ENCODE measurements at regions not wholly inside any gene's neighbourhood (a gene's known extent, or its start where the extent isn't known, plus 50 kb on each side); places are given as distances from the start of the nearest gene placed in this dataset.

DNA sequence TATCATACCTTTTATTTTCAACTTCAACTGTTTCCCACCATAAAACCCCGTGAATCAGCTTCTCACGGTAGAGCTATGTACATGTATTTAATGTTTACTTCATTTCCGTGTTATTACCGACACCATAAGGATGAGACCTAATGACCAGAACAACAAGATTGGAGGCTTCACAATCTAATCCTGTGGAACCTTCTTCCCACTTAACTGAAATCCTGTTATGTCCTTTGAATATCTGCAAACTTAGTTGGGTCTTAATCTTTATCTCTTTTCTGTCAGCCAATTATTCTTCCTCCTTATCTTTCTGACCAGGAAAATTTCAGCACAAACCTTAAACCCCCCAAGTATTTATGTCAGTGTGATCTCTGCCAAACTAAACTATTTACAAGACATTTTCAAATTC, 214.4 kb downstream of the TMX3 start:
- ATAC-seq (ENCODE audit: low read depth): no peak
- no peak overlapping the region for H3K4me3 ChIP-seq (ENCODE audit: severe bottlenecking)
- H3K4me1 ChIP-seq (ENCODE audit: insufficient read depth, poor library complexity, severe bottlenecking): no peaks in the 10 kb centered on the region
- TF ChIP-seq, protein P1, sequence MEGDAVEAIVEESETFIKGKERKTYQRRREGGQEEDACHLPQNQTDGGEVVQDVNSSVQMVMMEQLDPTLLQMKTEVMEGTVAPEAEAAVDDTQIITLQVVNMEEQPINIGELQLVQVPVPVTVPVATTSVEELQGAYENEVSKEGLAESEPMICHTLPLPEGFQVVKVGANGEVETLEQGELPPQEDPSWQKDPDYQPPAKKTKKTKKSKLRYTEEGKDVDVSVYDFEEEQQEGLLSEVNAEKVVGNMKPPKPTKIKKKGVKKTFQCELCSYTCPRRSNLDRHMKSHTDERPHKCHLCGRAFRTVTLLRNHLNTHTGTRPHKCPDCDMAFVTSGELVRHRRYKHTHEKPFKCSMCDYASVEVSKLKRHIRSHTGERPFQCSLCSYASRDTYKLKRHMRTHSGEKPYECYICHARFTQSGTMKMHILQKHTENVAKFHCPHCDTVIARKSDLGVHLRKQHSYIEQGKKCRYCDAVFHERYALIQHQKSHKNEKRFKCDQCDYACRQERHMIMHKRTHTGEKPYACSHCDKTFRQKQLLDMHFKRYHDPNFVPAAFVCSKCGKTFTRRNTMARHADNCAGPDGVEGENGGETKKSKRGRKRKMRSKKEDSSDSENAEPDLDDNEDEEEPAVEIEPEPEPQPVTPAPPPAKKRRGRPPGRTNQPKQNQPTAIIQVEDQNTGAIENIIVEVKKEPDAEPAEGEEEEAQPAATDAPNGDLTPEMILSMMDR (IDR thresholded peaks at IDR 0.05; ENCODE audit: poor library complexity, severe bottlenecking): no peak
- H3K9me3 ChIP-seq (ENCODE audit: severe bottlenecking): no peaks in the 10 kb centered on the region
- no peak overlapping the region for H3K27ac ChIP-seq (ENCODE audit: poor library complexity, severe bottlenecking)
- DNase-seq (ENCODE audit: low spot score): no peak
- no peaks in the 10 kb centered on the region for H3K36me3 ChIP-seq (ENCODE audit: low read depth)
- no peaks in the 10 kb centered on the region for H3K27me3 ChIP-seq (ENCODE audit: insufficient read depth, poor library complexity, severe bottlenecking)

DNA sequence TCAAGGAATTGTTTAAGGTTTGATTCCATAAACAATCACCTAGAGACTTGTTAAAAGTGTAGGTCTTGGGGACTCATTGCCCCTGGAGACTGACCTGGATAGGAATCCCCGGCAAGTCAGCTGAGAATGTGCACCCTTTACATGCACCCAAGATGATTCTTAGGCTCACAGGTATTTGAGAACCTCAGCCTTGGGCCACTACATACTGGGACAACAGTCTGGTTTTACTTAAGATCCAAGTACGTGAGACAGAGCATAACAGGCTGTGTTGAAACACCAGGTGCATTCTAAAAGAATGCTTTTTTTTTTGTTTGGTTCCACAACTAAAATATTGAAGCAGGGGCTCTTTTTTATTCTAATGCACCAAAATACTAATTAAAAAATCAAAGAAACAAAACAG, 215.8 kb downstream of the TMX3 start:
- no peak overlapping the region for H3K27ac ChIP-seq (ENCODE audit: poor library complexity, severe bottlenecking)
- no peaks in the 10 kb centered on the region for H3K9me3 ChIP-seq (ENCODE audit: severe bottlenecking)
- no peaks in the 10 kb centered on the region for H3K36me3 ChIP-seq (ENCODE audit: low read depth)
- DNase-seq (ENCODE audit: low spot score) (no peak), ATAC-seq (ENCODE audit: low read depth) (no peak)
- no peaks in the 10 kb centered on the region for H3K27me3 ChIP-seq (ENCODE audit: insufficient read depth, poor library complexity, severe bottlenecking)
- TF ChIP-seq, protein P1 (IDR thresholded peaks at IDR 0.05; ENCODE audit: poor library complexity, severe bottlenecking): no peak
- no peaks in the 10 kb centered on the region for H3K4me1 ChIP-seq (ENCODE audit: insufficient read depth, poor library complexity, severe bottlenecking)
- H3K4me3 ChIP-seq (ENCODE audit: severe bottlenecking): no peak overlapping the region

DNA sequence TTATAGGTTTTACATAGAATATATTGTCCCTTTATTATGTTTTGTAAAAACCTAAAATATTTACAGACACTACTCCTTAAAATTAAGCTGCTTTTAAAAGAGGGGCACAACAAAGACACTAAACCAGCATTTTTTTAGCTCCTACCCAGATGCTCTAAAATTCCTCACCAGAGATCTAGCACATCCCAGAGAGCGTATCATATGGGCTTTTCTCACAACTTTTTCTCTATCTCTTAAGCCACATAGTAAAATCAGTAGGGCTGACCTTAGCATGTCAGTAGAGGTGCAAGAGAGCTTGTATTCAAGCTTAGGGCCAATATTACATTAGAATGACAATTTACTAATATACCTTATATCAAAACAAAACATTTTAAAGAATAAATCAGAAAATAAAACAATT, 216.3 kb downstream of the TMX3 start:
- no peak overlapping the region for H3K4me3 ChIP-seq (ENCODE audit: severe bottlenecking)
- H3K4me1 ChIP-seq (ENCODE audit: insufficient read depth, poor library complexity, severe bottlenecking): no peaks in the 10 kb centered on the region
- no peaks in the 10 kb centered on the region for H3K36me3 ChIP-seq (ENCODE audit: low read depth)
- ATAC-seq (ENCODE audit: low read depth): no peak
- TF ChIP-seq, protein P1 (IDR thresholded peaks at IDR 0.05; ENCODE audit: poor library complexity, severe bottlenecking): no peak
- DNase-seq (ENCODE audit: low spot score): no peak
- H3K9me3 ChIP-seq (ENCODE audit: severe bottlenecking): no peaks in the 10 kb centered on the region
- H3K27ac ChIP-seq (ENCODE audit: poor library complexity, severe bottlenecking): no peak overlapping the region
- no peaks in the 10 kb centered on the region for H3K27me3 ChIP-seq (ENCODE audit: insufficient read depth, poor library complexity, severe bottlenecking)

DNA sequence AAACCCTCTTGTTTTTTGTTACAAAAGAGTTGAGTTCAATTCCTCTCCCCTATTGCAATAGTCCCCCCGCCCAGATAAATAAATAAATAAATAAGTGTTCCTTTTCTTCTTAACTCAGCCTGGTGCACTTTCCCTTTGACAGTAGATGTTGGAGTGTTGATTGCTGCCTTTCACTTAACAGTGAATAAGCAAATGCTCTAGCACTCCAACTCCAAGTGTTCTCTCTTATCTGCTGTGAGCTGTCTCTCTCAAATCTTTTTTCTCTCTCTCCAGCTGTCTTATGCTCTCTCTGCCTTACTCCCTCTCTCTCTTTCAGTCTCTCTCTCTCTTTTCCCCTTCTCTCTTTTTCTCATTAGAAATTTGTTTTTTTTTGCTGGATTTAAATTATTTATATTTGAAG, 216.7 kb downstream of the TMX3 start:
- ATAC-seq (ENCODE audit: low read depth): no peak
- Histone ChIP-seq H3K9me3 (ENCODE audit: severe bottlenecking) (no peaks in the 10 kb centered on the region), H3K36me3 (ENCODE audit: low read depth) (no peaks in the 10 kb centered on the region), H3K27ac (ENCODE audit: poor library complexity, severe bottlenecking) (no peak overlapping the region), H3K4me1 (ENCODE audit: insufficient read depth, poor library complexity, severe bottlenecking) (no peaks in the 10 kb centered on the region), H3K4me3 (ENCODE audit: severe bottlenecking) (no peak overlapping the region), H3K27me3 (ENCODE audit: insufficient read depth, poor library complexity, severe bottlenecking) (no peaks in the 10 kb centered on the region)
- DNase-seq (ENCODE audit: low spot score): no peak
- TF ChIP-seq, protein P1 (IDR thresholded peaks at IDR 0.05; ENCODE audit: poor library complexity, severe bottlenecking): no peak

DNA sequence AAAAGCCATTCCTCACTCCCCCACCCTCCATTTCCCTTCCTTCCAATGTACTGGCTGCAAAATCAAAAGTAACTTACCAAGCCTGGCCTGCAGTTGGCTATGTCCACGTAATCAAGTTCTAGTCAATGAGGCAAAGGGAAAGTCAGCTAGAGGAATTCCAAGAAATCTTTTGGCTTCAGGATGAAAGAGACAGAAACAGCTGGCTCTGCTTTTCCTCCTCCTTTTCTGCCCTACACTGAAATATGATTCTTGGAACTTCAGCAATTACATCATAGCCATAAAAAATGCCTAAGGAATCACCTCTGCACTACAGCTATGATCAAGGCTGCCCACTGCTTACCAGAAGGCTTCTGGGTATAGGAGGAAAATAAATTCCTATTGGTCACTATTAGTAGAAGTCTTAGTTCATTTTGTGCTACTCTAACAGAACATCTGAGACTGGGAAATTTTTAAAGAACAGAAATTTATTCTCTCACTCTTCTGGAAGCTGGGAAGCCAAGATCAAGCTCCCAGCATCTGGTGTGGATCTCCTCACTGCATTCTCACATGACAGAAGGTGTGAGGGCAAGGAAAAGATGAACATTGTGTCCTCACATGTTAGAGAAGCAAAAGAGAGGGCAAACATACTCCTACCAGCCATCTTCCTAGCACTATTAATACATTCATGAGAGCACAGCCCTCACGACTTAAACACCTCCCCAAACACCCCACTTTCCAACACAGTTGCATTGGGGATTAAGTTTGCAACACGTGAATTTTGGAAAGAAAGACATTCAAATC, 219.9 kb downstream of the TMX3 start:
- ATAC-seq (ENCODE audit: low read depth): peak; percentile 76
- H3K9me3 ChIP-seq (ENCODE audit: severe bottlenecking): no peaks in the 10 kb centered on the region
- no peak for DNase-seq (ENCODE audit: low spot score)
- no peaks in the 10 kb centered on the region for H3K27me3 ChIP-seq (ENCODE audit: insufficient read depth, poor library complexity, severe bottlenecking)
- TF ChIP-seq, protein P1 (IDR thresholded peaks at IDR 0.05; ENCODE audit: poor library complexity, severe bottlenecking): no peak
- H3K4me1 ChIP-seq (ENCODE audit: insufficient read depth, poor library complexity, severe bottlenecking): no peaks in the 10 kb centered on the region
- no peak overlapping the region for H3K27ac ChIP-seq (ENCODE audit: poor library complexity, severe bottlenecking)
- H3K36me3 ChIP-seq (ENCODE audit: low read depth): no peaks in the 10 kb centered on the region
- no peak overlapping the region for H3K4me3 ChIP-seq (ENCODE audit: severe bottlenecking)

All from RWPE2 (cell line).